ENCODE measurements at regions not wholly inside any gene's neighbourhood (a gene's known extent, or its start where the extent isn't known, plus 50 kb on each side); places are given as distances from the start of the nearest gene placed in this dataset.

DNA sequence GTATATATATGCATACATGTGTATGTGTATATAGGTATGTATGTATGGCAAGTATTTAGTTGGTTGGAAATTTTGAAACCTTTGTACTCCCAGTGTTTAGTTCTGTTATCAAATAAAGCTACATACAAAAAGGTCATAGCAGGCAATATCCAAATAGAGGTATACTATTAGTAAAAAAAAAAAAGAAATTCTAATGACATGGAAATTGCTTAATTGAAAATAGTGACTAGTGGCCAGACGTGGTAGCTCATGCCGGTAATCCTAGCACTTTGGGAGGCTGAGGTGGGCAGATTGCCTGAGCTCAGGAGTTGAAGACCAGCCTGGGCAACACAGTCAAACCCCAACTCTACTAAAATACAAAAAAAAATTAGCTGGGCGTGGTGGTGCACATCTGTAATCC lies 351.6 kb upstream of the NR5A2 start:
- no peak overlapping the region for H2AFZ ChIP-seq (ENCODE audit: low read depth, low read length)
- no peaks in the 10 kb centered on the region for H3K27me3 ChIP-seq (ENCODE audit: insufficient read depth, low read depth, low read length)
- H3K36me3 ChIP-seq (ENCODE audit: insufficient read depth, low read length) = no peaks in the 10 kb centered on the region
- no peaks in the 10 kb centered on the region for H3K9me2 ChIP-seq (ENCODE audit: insufficient read depth, low read length)
- TF ChIP-seq, protein P1, sequence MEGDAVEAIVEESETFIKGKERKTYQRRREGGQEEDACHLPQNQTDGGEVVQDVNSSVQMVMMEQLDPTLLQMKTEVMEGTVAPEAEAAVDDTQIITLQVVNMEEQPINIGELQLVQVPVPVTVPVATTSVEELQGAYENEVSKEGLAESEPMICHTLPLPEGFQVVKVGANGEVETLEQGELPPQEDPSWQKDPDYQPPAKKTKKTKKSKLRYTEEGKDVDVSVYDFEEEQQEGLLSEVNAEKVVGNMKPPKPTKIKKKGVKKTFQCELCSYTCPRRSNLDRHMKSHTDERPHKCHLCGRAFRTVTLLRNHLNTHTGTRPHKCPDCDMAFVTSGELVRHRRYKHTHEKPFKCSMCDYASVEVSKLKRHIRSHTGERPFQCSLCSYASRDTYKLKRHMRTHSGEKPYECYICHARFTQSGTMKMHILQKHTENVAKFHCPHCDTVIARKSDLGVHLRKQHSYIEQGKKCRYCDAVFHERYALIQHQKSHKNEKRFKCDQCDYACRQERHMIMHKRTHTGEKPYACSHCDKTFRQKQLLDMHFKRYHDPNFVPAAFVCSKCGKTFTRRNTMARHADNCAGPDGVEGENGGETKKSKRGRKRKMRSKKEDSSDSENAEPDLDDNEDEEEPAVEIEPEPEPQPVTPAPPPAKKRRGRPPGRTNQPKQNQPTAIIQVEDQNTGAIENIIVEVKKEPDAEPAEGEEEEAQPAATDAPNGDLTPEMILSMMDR (IDR thresholded peaks at IDR 0.05; ENCODE audit: poor library complexity, severe bottlenecking) = no peak
- no peak for TF ChIP-seq EZH2 (IDR thresholded peaks at IDR 0.05; ENCODE audit: borderline replicate concordance, insufficient read depth, low read length, poor library complexity, severe bottlenecking)
- TF ChIP-seq POLR2AphosphoS5 (IDR thresholded peaks at IDR 0.05) = no peak
- TF ChIP-seq RAD21 (conservative IDR thresholded peaks at IDR 0.05) = no peak
- no peak for TF ChIP-seq EP300 (conservative IDR thresholded peaks at IDR 0.05; ENCODE audit: poor library complexity, severe bottlenecking)
- TF ChIP-seq TAF1 (IDR thresholded peaks at IDR 0.05; ENCODE audit: low read depth) = no peak
- TF ChIP-seq, protein P2, sequence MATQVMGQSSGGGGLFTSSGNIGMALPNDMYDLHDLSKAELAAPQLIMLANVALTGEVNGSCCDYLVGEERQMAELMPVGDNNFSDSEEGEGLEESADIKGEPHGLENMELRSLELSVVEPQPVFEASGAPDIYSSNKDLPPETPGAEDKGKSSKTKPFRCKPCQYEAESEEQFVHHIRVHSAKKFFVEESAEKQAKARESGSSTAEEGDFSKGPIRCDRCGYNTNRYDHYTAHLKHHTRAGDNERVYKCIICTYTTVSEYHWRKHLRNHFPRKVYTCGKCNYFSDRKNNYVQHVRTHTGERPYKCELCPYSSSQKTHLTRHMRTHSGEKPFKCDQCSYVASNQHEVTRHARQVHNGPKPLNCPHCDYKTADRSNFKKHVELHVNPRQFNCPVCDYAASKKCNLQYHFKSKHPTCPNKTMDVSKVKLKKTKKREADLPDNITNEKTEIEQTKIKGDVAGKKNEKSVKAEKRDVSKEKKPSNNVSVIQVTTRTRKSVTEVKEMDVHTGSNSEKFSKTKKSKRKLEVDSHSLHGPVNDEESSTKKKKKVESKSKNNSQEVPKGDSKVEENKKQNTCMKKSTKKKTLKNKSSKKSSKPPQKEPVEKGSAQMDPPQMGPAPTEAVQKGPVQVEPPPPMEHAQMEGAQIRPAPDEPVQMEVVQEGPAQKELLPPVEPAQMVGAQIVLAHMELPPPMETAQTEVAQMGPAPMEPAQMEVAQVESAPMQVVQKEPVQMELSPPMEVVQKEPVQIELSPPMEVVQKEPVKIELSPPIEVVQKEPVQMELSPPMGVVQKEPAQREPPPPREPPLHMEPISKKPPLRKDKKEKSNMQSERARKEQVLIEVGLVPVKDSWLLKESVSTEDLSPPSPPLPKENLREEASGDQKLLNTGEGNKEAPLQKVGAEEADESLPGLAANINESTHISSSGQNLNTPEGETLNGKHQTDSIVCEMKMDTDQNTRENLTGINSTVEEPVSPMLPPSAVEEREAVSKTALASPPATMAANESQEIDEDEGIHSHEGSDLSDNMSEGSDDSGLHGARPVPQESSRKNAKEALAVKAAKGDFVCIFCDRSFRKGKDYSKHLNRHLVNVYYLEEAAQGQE (IDR thresholded peaks at IDR 0.05; ENCODE audit: borderline replicate concordance) = no peak
- TF ChIP-seq MXI1 (conservative IDR thresholded peaks at IDR 0.05; ENCODE audit: poor library complexity, severe bottlenecking) = no peak
- no peak for TF ChIP-seq SMC3 (conservative IDR thresholded peaks at IDR 0.05; ENCODE audit: poor library complexity)
- H3K79me2 ChIP-seq (replicated peaks; ENCODE audit: insufficient read depth, low read length) = no peaks in the 10 kb centered on the region
- H3K9me3 ChIP-seq (ENCODE audit: low read length) = no peaks in the 10 kb centered on the region
- no peaks in the 10 kb centered on the region for H4K20me1 ChIP-seq (ENCODE audit: insufficient read depth)
- no peak overlapping the region for H3K27ac ChIP-seq (ENCODE audit: low read length)
- no peak overlapping the region for H3K9ac ChIP-seq (ENCODE audit: low read length)
- no peaks in the 10 kb centered on the region for H3F3A ChIP-seq (ENCODE audit: insufficient read depth, low read length, poor library complexity, severe bottlenecking)
- no peak overlapping the region for H3K4me3 ChIP-seq (ENCODE audit: low read length)
- no peak overlapping the region for H3K4me2 ChIP-seq (ENCODE audit: low read length)

DNA sequence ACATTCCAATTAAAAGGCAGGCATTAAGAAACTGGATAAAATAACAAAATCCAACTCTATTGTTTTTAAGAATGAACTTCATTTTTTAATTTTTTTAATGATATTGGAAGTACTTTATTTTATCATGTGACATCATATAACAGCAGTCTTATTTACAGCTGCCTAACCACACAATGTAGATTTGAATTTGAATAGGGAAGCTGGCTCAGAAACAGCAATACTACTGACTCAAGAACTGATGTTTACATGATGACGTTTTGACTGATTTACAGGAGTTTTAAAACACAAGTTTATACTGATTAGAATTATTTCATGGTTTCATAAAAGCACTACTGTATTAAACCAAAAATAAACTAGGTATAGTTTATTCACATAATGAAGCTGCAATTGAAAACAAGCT lies 348.7 kb upstream of the NR5A2 start:
- no peaks in the 10 kb centered on the region for H3K27me3 ChIP-seq (ENCODE audit: insufficient read depth, low read depth, low read length)
- H3K9me3 ChIP-seq (ENCODE audit: low read length) = no peaks in the 10 kb centered on the region
- no peaks in the 10 kb centered on the region for H3K36me3 ChIP-seq (ENCODE audit: insufficient read depth, low read length)
- H3K9me2 ChIP-seq (ENCODE audit: insufficient read depth, low read length) = no peaks in the 10 kb centered on the region
- no peaks in the 10 kb centered on the region for H3F3A ChIP-seq (ENCODE audit: insufficient read depth, low read length, poor library complexity, severe bottlenecking)
- H3K9ac ChIP-seq (ENCODE audit: low read length) = no peak overlapping the region
- H4K20me1 ChIP-seq (ENCODE audit: insufficient read depth) = no peaks in the 10 kb centered on the region
- H3K4me3 ChIP-seq (ENCODE audit: low read length) = no peak overlapping the region
- no peak overlapping the region for H3K27ac ChIP-seq (ENCODE audit: low read length)
- no peaks in the 10 kb centered on the region for H3K79me2 ChIP-seq (replicated peaks; ENCODE audit: insufficient read depth, low read length)
- no peak for TF ChIP-seq RAD21 (conservative IDR thresholded peaks at IDR 0.05)
- no peak for TF ChIP-seq TAF1 (IDR thresholded peaks at IDR 0.05; ENCODE audit: low read depth)
- TF ChIP-seq, protein P2 (IDR thresholded peaks at IDR 0.05; ENCODE audit: borderline replicate concordance) = no peak
- TF ChIP-seq SMC3 (conservative IDR thresholded peaks at IDR 0.05; ENCODE audit: poor library complexity) = no peak
- no peak for TF ChIP-seq EZH2 (IDR thresholded peaks at IDR 0.05; ENCODE audit: borderline replicate concordance, insufficient read depth, low read length, poor library complexity, severe bottlenecking)
- TF ChIP-seq POLR2AphosphoS5 (IDR thresholded peaks at IDR 0.05) = no peak
- TF ChIP-seq, protein P1 (IDR thresholded peaks at IDR 0.05; ENCODE audit: poor library complexity, severe bottlenecking) = no peak
- TF ChIP-seq MXI1 (conservative IDR thresholded peaks at IDR 0.05; ENCODE audit: poor library complexity, severe bottlenecking) = no peak
- TF ChIP-seq EP300 (conservative IDR thresholded peaks at IDR 0.05; ENCODE audit: poor library complexity, severe bottlenecking) = no peak
- no peak overlapping the region for H2AFZ ChIP-seq (ENCODE audit: low read depth, low read length)
- H3K4me2 ChIP-seq (ENCODE audit: low read length) = no peak overlapping the region

Measured in neural cell (in vitro differentiated cells).